Psoas muscle (tissue), 7 donors: ENCODE measurements at regions not wholly inside any gene's neighbourhood (a gene's known extent, or its start where the extent isn't known, plus 50 kb on each side); places are given as distances from the start of the nearest gene placed in this dataset.
A peak's percentile ranks its signal among the peaks of the same experiment; 100 is the strongest.

ENCODE experiments used
- ATAC-seq, 4 donors: fragments of 200-7000 bp; cut with Tn5 transposase; one replicate each; pipeline ENCODE4 v1.9.1; 2020; ENCODE audit warnings: moderate library complexity in 3 of 4, mild to moderate bottlenecking in 2 of 4
- DNase-seq, 2 donors: peaks; one replicate each; pipeline ENCODE4 v3.0.0-alpha.2; 2020
- H3K27ac ChIP-seq: fragments of 200-600 bp; one replicate; pipeline ENCODE4 v1.8.0; 2022
- H3K27me3 ChIP-seq, 3 donors: fragments of 200-600 bp in 1 of 3; one replicate each; pipeline versions ENCODE4 v1.6.1 to v1.8.0; 2013 to 2022; ENCODE audit warnings: low read length in 2 of 3, mild to moderate bottlenecking in 2 of 3, moderate library complexity in 1 of 3; ENCODE audit not compliant: insufficient read depth in 3 of 3
- H3K36me3 ChIP-seq, 2 donors: fragments of 200-600 bp in 1 of 2; one replicate each; pipeline versions ENCODE4 v1.6.1 to v1.8.0; 2013 to 2022; ENCODE audit warnings: low read depth in 1 of 2, mild to moderate bottlenecking in 1 of 2, moderate library complexity in 1 of 2; ENCODE audit not compliant: insufficient read depth in 1 of 2
- H3K4me1 ChIP-seq: fragments of 200-600 bp; one replicate; pipeline ENCODE4 v1.8.0; 2022
- H3K4me3 ChIP-seq: fragments of 200-600 bp; one replicate; pipeline ENCODE4 v1.8.0; 2022; ENCODE audit warnings: mild to moderate bottlenecking
- H3K9me3 ChIP-seq: fragments of 200-600 bp; one replicate; pipeline ENCODE4 v1.8.0; 2022
- WGBS, 3 donors: extraction: QIAGEN DNeasy Blood & Tissue Kit; methylation state at CpG; one replicate each; pipeline versions ENCODE4 v1.1.6 to v1.1.7; 2013; 5-methylcytosine and 5-hydroxymethylcytosine counted together
- intact Hi-C, 2 donors: fragments of 100-400 bp; cut with DNase I; formaldehyde crosslinking; loops; one replicate each; pipeline versions ENCODE4 v1.11.0 to v1.14.2; 2022
- TF ChIP-seq, protein P1 (sequence below): fragments of 200-600 bp; IDR thresholded peaks from one replicate; pipeline ENCODE4 v1.8.0; 2022; ENCODE audit warnings: antibody characterized with exemption
- donor health status: healthy with polysubstance abuse.
- donor health status: DM: no; HTN: no; CAD: no; lungs with moderate emphysema.
- donor health status: Bipolar disorder and iron deficiency.
- donor health status: healthy.
- donor health status: DM: yes; HTN: yes; CAD: no.
- donor health status: DM: no; HTN: no; CAD: no.
- donor health status: DM: yes; HTN: yes; CAD: no.

DNA sequence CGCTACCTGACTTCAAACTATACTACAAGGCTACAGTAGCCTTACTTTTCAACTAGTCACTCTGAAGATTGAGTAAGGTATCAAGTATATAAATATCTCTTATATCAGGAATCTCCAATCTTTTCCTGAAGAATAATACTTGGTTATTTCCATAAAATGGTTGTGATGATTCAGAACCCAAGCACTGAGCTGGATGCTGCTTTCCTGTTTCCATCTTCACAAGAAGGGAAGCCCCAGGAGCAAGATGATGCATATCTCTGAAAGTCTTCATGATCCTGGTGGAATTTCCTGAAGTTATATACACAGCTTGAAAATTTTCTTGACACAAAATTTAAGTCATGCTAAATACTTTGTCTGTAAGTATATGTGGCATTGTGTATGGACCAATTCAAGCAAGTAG lies 243.9 kb upstream of the TANK start:
- DNase-seq = no peak
- Histone ChIP-seq H3K27ac (no peak overlapping the region), H3K9me3 (no peaks in the 10 kb centered on the region), H3K4me1 (peaks cover 9% of the 10 kb centered on the region), H3K36me3 (no peaks in the 10 kb centered on the region), H3K4me3 (no peak overlapping the region), H3K27me3 (no peaks in the 10 kb centered on the region)
- no peak for ATAC-seq
- TF ChIP-seq, protein P1, sequence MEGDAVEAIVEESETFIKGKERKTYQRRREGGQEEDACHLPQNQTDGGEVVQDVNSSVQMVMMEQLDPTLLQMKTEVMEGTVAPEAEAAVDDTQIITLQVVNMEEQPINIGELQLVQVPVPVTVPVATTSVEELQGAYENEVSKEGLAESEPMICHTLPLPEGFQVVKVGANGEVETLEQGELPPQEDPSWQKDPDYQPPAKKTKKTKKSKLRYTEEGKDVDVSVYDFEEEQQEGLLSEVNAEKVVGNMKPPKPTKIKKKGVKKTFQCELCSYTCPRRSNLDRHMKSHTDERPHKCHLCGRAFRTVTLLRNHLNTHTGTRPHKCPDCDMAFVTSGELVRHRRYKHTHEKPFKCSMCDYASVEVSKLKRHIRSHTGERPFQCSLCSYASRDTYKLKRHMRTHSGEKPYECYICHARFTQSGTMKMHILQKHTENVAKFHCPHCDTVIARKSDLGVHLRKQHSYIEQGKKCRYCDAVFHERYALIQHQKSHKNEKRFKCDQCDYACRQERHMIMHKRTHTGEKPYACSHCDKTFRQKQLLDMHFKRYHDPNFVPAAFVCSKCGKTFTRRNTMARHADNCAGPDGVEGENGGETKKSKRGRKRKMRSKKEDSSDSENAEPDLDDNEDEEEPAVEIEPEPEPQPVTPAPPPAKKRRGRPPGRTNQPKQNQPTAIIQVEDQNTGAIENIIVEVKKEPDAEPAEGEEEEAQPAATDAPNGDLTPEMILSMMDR = no peak
- intact Hi-C loops = no loop called here
- 93 to 97% (median 94%) methylated on average over 1 of the region's 1 CpG for whole genome bisulfite sequencing, 3 donors

DNA sequence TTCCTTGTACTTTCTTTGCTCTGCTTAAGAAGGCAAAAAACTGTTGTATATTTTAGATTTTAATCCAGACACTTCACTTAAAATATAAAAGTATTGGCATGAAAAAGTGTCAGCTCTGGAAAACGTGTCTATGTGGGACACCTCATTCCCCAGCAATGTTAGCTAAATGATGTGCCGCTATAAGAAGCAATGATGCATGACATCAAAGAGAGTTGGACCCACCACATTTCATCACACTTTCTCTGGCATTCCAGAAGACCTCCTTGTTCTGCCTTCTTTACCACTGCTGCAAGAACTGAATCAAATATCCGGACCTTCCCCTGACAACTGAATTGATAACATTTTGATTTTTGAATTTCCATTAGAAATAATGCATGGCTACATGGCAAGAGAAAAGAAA lies 242.4 kb upstream of the TANK start:
- 51 to 89% (median 62%) methylated on average over 3 of the region's 3 CpGs for WGBS, 3 donors
- TF ChIP-seq, protein P1 = no peak
- intact Hi-C loops = no loop called here
- ATAC-seq = no peak
- Histone ChIP-seq H3K9me3 (no peaks in the 10 kb centered on the region), H3K4me1 (peaks cover 9% of the 10 kb centered on the region), H3K27ac (no peak overlapping the region), H3K27me3 (no peaks in the 10 kb centered on the region), H3K4me3 (no peak overlapping the region), H3K36me3 (no peaks in the 10 kb centered on the region)
- no peak for DNase-seq

DNA sequence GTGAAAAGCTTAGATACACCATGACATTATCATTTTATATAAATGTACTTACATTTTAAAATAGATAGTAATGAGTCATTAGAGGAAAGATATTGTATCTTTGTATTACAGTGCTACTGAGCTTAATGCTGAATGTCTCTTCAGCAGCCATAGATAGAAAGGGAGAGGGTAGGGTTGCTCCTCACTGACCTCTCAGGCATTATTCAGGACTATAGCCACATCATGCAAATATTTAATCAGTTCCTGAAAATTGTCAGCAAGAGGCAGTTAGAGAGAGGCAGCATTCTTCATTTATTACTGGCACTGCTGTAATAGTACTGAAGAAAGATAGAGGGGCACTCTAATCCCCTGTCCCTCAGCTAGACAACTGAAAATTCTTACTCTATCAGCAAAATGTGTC lies 242.0 kb upstream of the TANK start:
- Histone ChIP-seq H3K36me3 (no peaks in the 10 kb centered on the region), H3K27me3 (no peaks in the 10 kb centered on the region), H3K4me3 (no peak overlapping the region), H3K4me1 (peaks cover 9% of the 10 kb centered on the region), H3K9me3 (no peaks in the 10 kb centered on the region), H3K27ac (no peak overlapping the region)
- intact Hi-C loops = no loop called here
- ATAC-seq (no peak), DNase-seq (no peak)
- TF ChIP-seq, protein P1 = no peak

DNA sequence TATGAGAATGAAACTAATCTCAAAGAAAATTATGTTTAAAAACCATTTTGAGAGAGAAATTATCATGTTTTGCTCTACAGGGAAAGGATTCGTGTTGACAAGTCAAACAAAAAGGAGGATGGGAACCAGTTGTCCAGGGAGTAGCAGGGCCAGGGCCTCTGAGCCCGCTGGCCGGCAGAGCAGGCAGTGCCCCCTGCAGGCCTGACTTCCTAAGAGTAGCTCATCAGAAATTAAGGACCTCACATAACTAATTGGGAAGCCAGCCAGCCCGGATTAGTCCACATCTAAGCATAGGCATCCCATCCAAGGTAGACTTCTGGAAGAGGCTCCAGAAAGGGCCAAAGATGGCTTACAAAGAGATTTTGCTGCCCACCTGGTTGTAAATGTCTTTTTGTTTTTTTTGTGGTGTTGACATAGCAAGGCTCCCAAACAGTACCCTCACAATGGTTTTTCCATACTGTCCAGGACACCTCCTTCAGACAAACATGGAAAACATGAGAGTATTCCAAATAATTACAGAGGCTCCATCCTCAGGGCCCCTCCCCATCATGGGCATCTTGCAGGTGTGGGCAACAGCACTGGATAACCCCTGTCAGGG lies 241.2 kb upstream of the TANK start:
- no peaks in the 10 kb centered on the region for H3K27me3 ChIP-seq
- H3K4me3 ChIP-seq = no peak overlapping the region
- peak; percentile 42 to 58 for DNase-seq
- TF ChIP-seq, protein P1 = peak; percentile 36
- H3K9me3 ChIP-seq = no peaks in the 10 kb centered on the region
- ATAC-seq = peak in 2 of 4 donors; percentile 50 to 56
- H3K27ac ChIP-seq = no peak overlapping the region
- H3K4me1 ChIP-seq = peaks cover 9% of the 10 kb centered on the region
- no peaks in the 10 kb centered on the region for H3K36me3 ChIP-seq
- WGBS, 3 donors = 51 to 69% (median 55%) methylated on average over 4 of the region's 4 CpGs
- intact Hi-C loops = no loop called here

DNA sequence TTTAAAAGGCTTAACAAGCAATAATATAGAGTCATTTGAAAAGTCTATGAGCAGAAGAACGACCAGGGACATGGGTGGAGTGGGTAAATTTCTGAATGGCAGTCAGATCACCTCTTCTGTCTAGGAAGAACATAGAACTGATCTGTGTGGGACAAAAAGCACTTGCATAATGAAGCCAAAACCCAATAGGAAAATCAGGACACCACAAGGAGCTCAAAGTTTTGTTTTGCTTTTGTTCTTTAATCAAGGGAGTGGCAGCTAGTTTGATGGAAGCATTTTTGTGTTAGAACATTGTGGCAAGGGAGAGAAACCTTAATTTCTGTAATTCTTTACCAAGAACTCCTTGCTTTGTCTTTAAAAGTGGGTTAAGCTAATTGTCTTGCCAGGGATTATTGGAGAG lies 240.2 kb upstream of the TANK start:
- intact Hi-C loops = loop anchor here in 1 of 2 donors (10.0 kb wide), 1 partner anchor 55 kb away; no protein-coding TSS in a partner anchor
- TF ChIP-seq, protein P1 = no peak
- H3K9me3 ChIP-seq = no peaks in the 10 kb centered on the region
- no peaks in the 10 kb centered on the region for H3K36me3 ChIP-seq
- no peak overlapping the region for H3K27ac ChIP-seq
- ATAC-seq (no peak), DNase-seq (no peak)
- no peak overlapping the region for H3K4me3 ChIP-seq
- peaks cover 9% of the 10 kb centered on the region for H3K4me1 ChIP-seq
- 83 to 95% (median 86%) methylated on average over 1 of the region's 1 CpG for WGBS, 3 donors
- H3K27me3 ChIP-seq = no peaks in the 10 kb centered on the region
